Neuronal stem cell (in vitro differentiated cells): ENCODE measurements at regions not wholly inside any gene's neighbourhood (a gene's known extent, or its start where the extent isn't known, plus 50 kb on each side); places are given as distances from the start of the nearest gene placed in this dataset.

Experiments used
- DNase-seq: peaks from one replicate; pipeline ENCODE4 v3.0.0-alpha.2; 2013; ENCODE audit warnings: low spot score
- H2AFZ ChIP-seq: one replicate; pipeline ENCODE4 v1.6.1; 2013; ENCODE audit warnings: mild to moderate bottlenecking, low read length, inconsistent platforms
- H2AK5ac ChIP-seq: 2 replicates; pipeline ENCODE4 v1.6.1; 2013; ENCODE audit warnings: low read depth, mild to moderate bottlenecking, inconsistent platforms, low read length, moderate library complexity, mixed read lengths
- H2BK120ac ChIP-seq: 2 replicates; pipeline ENCODE4 v1.6.1; 2013; ENCODE audit warnings: low read depth, mild to moderate bottlenecking, inconsistent platforms, low read length, moderate library complexity, mixed read lengths
- H2BK12ac ChIP-seq: one replicate; pipeline ENCODE4 v1.6.1; 2013; ENCODE audit warnings: low read length, inconsistent platforms
- H2BK15ac ChIP-seq: 2 replicates; pipeline ENCODE4 v1.6.1; 2013; ENCODE audit warnings: mild to moderate bottlenecking, low read length, inconsistent platforms, mixed read lengths
- H2BK5ac ChIP-seq: one replicate; pipeline ENCODE4 v1.6.1; 2013; ENCODE audit warnings: inconsistent platforms, mild to moderate bottlenecking, low read length, moderate library complexity
- H3K14ac ChIP-seq: one replicate; pipeline ENCODE4 v1.6.1; 2013; ENCODE audit warnings: low read length, inconsistent platforms
- H3K18ac ChIP-seq: 2 replicates; pipeline ENCODE4 v1.6.1; 2013; ENCODE audit warnings: low read length, inconsistent platforms
- H3K23ac ChIP-seq: 2 replicates; pipeline ENCODE4 v1.6.1; 2013; ENCODE audit warnings: low read depth, mild to moderate bottlenecking, mixed read lengths, low read length, inconsistent platforms; ENCODE audit not compliant: poor library complexity
- H3K27ac ChIP-seq: replicated peaks from 3 replicates; pipeline ENCODE4 v1.5.1; 2013; ENCODE audit warnings: low read length, inconsistent platforms
- H3K27me3 ChIP-seq, 3 experiments: 2 replicates each; pipeline ENCODE4 v1.6.1; 2013; ENCODE audit warnings: low read length in 3 of 3, mild to moderate bottlenecking in 2 of 3, inconsistent platforms in 1 of 3, low read depth in 1 of 3, mixed read lengths in 1 of 3, moderate library complexity in 1 of 3; ENCODE audit not compliant: control insufficient read depth in 3 of 3, insufficient read depth in 3 of 3
- H3K36me3 ChIP-seq, 2 donors: replicated peaks in 1 of 2; 2 replicates each; pipeline ENCODE4 v1.6.1; 2013; ENCODE audit warnings: low read length in 2 of 2; ENCODE audit not compliant: control insufficient read depth in 2 of 2, insufficient read depth in 2 of 2
- H3K4ac ChIP-seq: 2 replicates; pipeline ENCODE4 v1.6.1; 2013; ENCODE audit warnings: inconsistent platforms, mild to moderate bottlenecking, low read length, moderate library complexity
- H3K4me1 ChIP-seq, 2 donors: 1 replicate in 1 of 2; 2 replicates in 1 of 2; pipeline ENCODE4 v1.6.1; 2013; ENCODE audit warnings: low read length in 2 of 2, low read depth in 1 of 2; ENCODE audit not compliant: control insufficient read depth in 2 of 2, insufficient read depth in 1 of 2
- H3K4me2 ChIP-seq: one replicate; pipeline ENCODE4 v1.6.1; 2013; ENCODE audit warnings: mild to moderate bottlenecking, low read length, inconsistent platforms; ENCODE audit not compliant: insufficient read depth, poor library complexity, severe bottlenecking
- H3K4me3 ChIP-seq, 2 donors: 2 replicates each; pipeline ENCODE4 v1.5.1; 2013; ENCODE audit warnings: low read length in 2 of 2, mild to moderate bottlenecking in 2 of 2, inconsistent platforms in 1 of 2, moderate library complexity in 1 of 2
- H3K79me1 ChIP-seq: one replicate; pipeline ENCODE4 v1.6.1; 2013; ENCODE audit warnings: low read depth, mild to moderate bottlenecking, inconsistent platforms, low read length, moderate library complexity
- H3K9ac ChIP-seq: one replicate; pipeline ENCODE4 v1.6.1; 2013; ENCODE audit warnings: mild to moderate bottlenecking, low read depth, low read length, inconsistent platforms; ENCODE audit not compliant: poor library complexity
- H3K9me3 ChIP-seq, 2 donors: replicated peaks in 1 of 2; 2 replicates each; pipeline versions ENCODE3 to v1.6.1; 2013; ENCODE audit warnings: low read length in 2 of 2, mild to moderate bottlenecking in 2 of 2, inconsistent platforms in 1 of 2, low read depth in 1 of 2, mixed read lengths in 1 of 2, moderate library complexity in 1 of 2; ENCODE audit not compliant: control insufficient read depth in 2 of 2, insufficient read depth in 1 of 2
- H4K8ac ChIP-seq: one replicate; pipeline ENCODE4 v1.6.1; 2013; ENCODE audit warnings: low read depth, mild to moderate bottlenecking, inconsistent platforms, low read length, moderate library complexity
- H4K91ac ChIP-seq: one replicate; pipeline ENCODE4 v1.6.1; 2013; ENCODE audit warnings: low read length, low read depth, mild to moderate bottlenecking, inconsistent platforms; ENCODE audit not compliant: poor library complexity
- WGBS, 2 donors: extraction: QIAGEN DNeasy Blood & Tissue Kit; methylation state at CpG; one replicate each; pipeline ENCODE4 v1.1.7; 2013; ENCODE audit warnings: missing lambda C conversion rate in 2 of 2, mixed read lengths in 1 of 2; ENCODE audit not compliant: insufficient read length in 2 of 2, insufficient replicate concordance in 1 of 2; ENCODE audit errors: extremely low coverage in 2 of 2; 5-methylcytosine and 5-hydroxymethylcytosine counted together

GRCh38 chr5:167902298-167902697, 389.1 kb upstream of the WWC1 start:
- Histone ChIP-seq H3K27me3 (no peaks in the 10 kb centered on the region), H3K4ac (no peak overlapping the region), H2AK5ac (no peak overlapping the region), H2BK120ac (no peak overlapping the region), H2BK15ac (no peak overlapping the region), H2BK5ac (no peak overlapping the region), H3K4me1 (peaks cover 5 to 6% of the 10 kb centered on the region in 2 donors), H3K4me2 (no peak overlapping the region), H3K18ac (no peak overlapping the region), H3K23ac (no peak overlapping the region), H4K8ac (no peak overlapping the region), H3K9ac (no peak overlapping the region), H3K9me3 (no peaks in the 10 kb centered on the region), H2AFZ (no peak overlapping the region), H3K79me1 (no peaks in the 10 kb centered on the region), H3K27ac (no peak overlapping the region), H3K4me3 (no peak overlapping the region), H2BK12ac (no peak overlapping the region), H3K14ac (no peak overlapping the region), H3K36me3 (no peaks in the 10 kb centered on the region), H4K91ac (no peak overlapping the region)
- DNase-seq = no peak
- no CpG with 5 or more reads among the region's 9 CpGs for WGBS, 2 donors

- Histone ChIP-seq H3K4me2 (no peak overlapping the region), H3K9ac (no peak overlapping the region), H3K36me3 (no peaks in the 10 kb centered on the region), H3K4me1 (peaks cover 5 to 6% of the 10 kb centered on the region in 2 donors), H3K18ac (no peak overlapping the region), H2BK5ac (no peak overlapping the region), H3K27me3 (no peaks in the 10 kb centered on the region), H3K4ac (no peak overlapping the region), H2BK120ac (no peak overlapping the region), H3K9me3 (no peaks in the 10 kb centered on the region), H4K91ac (no peak overlapping the region), H3K27ac (no peak overlapping the region), H2AFZ (no peak overlapping the region), H2BK12ac (no peak overlapping the region), H3K14ac (no peak overlapping the region), H3K79me1 (no peaks in the 10 kb centered on the region), H3K4me3 (no peak overlapping the region), H4K8ac (no peak overlapping the region), H2AK5ac (no peak overlapping the region), H2BK15ac (no peak overlapping the region), H3K23ac (no peak overlapping the region)
- DNase-seq = no peak
- no CpG with 5 or more reads among the region's 4 CpGs for WGBS, 2 donors
Observed at GRCh38 chr5:167903243-167903642, 388.2 kb upstream of the WWC1 start.

- no peak overlapping the region for H3K4ac ChIP-seq
- no peak overlapping the region for H2AFZ ChIP-seq
- H2BK5ac ChIP-seq = no peak overlapping the region
- no peak overlapping the region for H3K18ac ChIP-seq
- H2BK15ac ChIP-seq = no peak overlapping the region
- no peak overlapping the region for H2BK120ac ChIP-seq
- no peak overlapping the region for H3K9ac ChIP-seq
- no CpG with 5 or more reads among the region's 2 CpGs for whole genome bisulfite sequencing, 2 donors
- no peaks in the 10 kb centered on the region for H3K27me3 ChIP-seq
- H4K91ac ChIP-seq = no peak overlapping the region
- no peaks in the 10 kb centered on the region for H3K9me3 ChIP-seq
- no peak overlapping the region for H3K27ac ChIP-seq
- H3K4me2 ChIP-seq = no peak overlapping the region
- H3K79me1 ChIP-seq = no peaks in the 10 kb centered on the region
- no peak overlapping the region for H4K8ac ChIP-seq
- no peak overlapping the region for H3K4me3 ChIP-seq
- no peaks in the 10 kb centered on the region for H3K36me3 ChIP-seq
- no peak overlapping the region for H3K14ac ChIP-seq
- H2BK12ac ChIP-seq = no peak overlapping the region
- no peak overlapping the region for H3K23ac ChIP-seq
- no peak for DNase-seq
- no peak overlapping the region for H2AK5ac ChIP-seq
- H3K4me1 ChIP-seq = peaks cover 4 to 5% of the 10 kb centered on the region in 2 donors
Observed at GRCh38 chr5:167903659-167904058, 387.8 kb upstream of the WWC1 start.

- H2BK12ac ChIP-seq = no peak overlapping the region
- H3K79me1 ChIP-seq = no peaks in the 10 kb centered on the region
- no peak overlapping the region for H3K4ac ChIP-seq
- peak overlapping the region; percentile 19 for H3K4me2 ChIP-seq
- H4K91ac ChIP-seq = no peak overlapping the region
- no peak overlapping the region for H2AFZ ChIP-seq
- H3K36me3 ChIP-seq = no peaks in the 10 kb centered on the region
- H2AK5ac ChIP-seq = no peak overlapping the region
- H3K9me3 ChIP-seq = no peaks in the 10 kb centered on the region
- no peak overlapping the region for H2BK120ac ChIP-seq
- no peak overlapping the region for H3K14ac ChIP-seq
- H3K9ac ChIP-seq = no peak overlapping the region
- no peak overlapping the region for H3K4me3 ChIP-seq
- H3K4me1 ChIP-seq = peaks cover 0 to 4% of the 10 kb centered on the region in 2 donors
- no peak overlapping the region for H3K23ac ChIP-seq
- H3K27me3 ChIP-seq = no peaks in the 10 kb centered on the region
- no peak for DNase-seq
- WGBS, 2 donors = no CpG with 5 or more reads among the region's 6 CpGs
- H3K27ac ChIP-seq = no peak overlapping the region
- no peak overlapping the region for H4K8ac ChIP-seq
- H2BK5ac ChIP-seq = no peak overlapping the region
- no peak overlapping the region for H2BK15ac ChIP-seq
- no peak overlapping the region for H3K18ac ChIP-seq
Observed at GRCh38 chr5:167905919-167906853, 385.3 kb upstream of the WWC1 start.
